HepG2 (cell line): ENCODE measurements at regions not wholly inside any gene's neighbourhood (a gene's known extent, or its start where the extent isn't known, plus 50 kb on each side); places are given as distances from the start of the nearest gene placed in this dataset.

Source experiments
- ATAC-seq: fragments of 200-7000 bp; cut with Tn5 transposase; 3 replicates; pipeline ENCODE4 v1.9.1; 2020; ENCODE audit warnings: mild to moderate bottlenecking, moderate library complexity
- BruUV-seq: library from RNA; stranded (reverse); fragments of 400-500 nt; replicated peaks from 2 replicates; lab custom pipeline; 2021; lab: Mats Ljungman, UMichigan
- CTCF ChIA-PET: fragments of 300-600 bp; formaldehyde crosslinking; extraction: SDS; loops from one replicate; lab custom pipeline; 2021; ENCODE audit warnings: low total read pairs, inconsistent platforms, low intra/inter-chr PET ratio; lab: Yijun Ruan, JAX
- POLR2A ChIA-PET: fragments of 350-600 bp; sonication (Branson Sonifier 250); formaldehyde crosslinking; loops from one replicate; lab custom pipeline; 2020; ENCODE audit warnings: antibody characterized with exemption, inconsistent platforms; lab: Yijun Ruan, JAX
- DNase-seq: peaks from one replicate; pipeline ENCODE4 v3.0.0-alpha.2; 2015; ENCODE audit warnings: low spot score
- FAIRE-seq: peaks from 3 replicates; lab custom pipeline; 2011; peaks lifted over from hg19 to GRCh38; lab: Jason Lieb, UNC
- H2AFZ ChIP-seq: one replicate; pipeline ENCODE4 v1.6.1; 2011; ENCODE audit warnings: low read length, inconsistent platforms
- H3K27ac ChIP-seq: fragments of 300-600 bp; 3 replicates; pipeline ENCODE4 v1.8.0; 2011; ENCODE audit warnings: mixed run types, mild to moderate bottlenecking, mixed read lengths, low read length, inconsistent platforms; ENCODE audit not compliant: insufficient read depth; ENCODE audit errors: extremely low read length
- H3K27me3 ChIP-seq, 2 experiments: fragments of 200-600 bp in 1 of 2; 2 replicates in 1 of 2; 3 replicates in 1 of 2; pipeline versions ENCODE4 v1.6.0 to v1.8.0; 2011; ENCODE audit warnings: low read length in 2 of 2, mild to moderate bottlenecking in 2 of 2, moderate library complexity in 2 of 2, inconsistent platforms in 1 of 2; ENCODE audit not compliant: insufficient read depth in 2 of 2, control insufficient read depth in 1 of 2
- H3K36me3 ChIP-seq, 2 experiments: fragments of 200-600 bp in 1 of 2; replicated peaks in 1 of 2; 2 replicates in 1 of 2; 3 replicates in 1 of 2; pipeline versions ENCODE4 v1.5.1 to v1.8.0; 2011; ENCODE audit warnings: low read length in 2 of 2, inconsistent platforms in 1 of 2; ENCODE audit not compliant: insufficient read depth in 2 of 2, control insufficient read depth in 1 of 2
- H3K4me1 ChIP-seq: 2 replicates; pipeline ENCODE4 v1.5.1; 2012; ENCODE audit warnings: low read length, inconsistent platforms; ENCODE audit not compliant: insufficient read depth
- H3K4me2 ChIP-seq: 2 replicates; pipeline ENCODE4 v1.6.0; 2011; ENCODE audit warnings: low read depth, low read length, inconsistent platforms
- H3K4me3 ChIP-seq, 3 experiments: fragments of 200-600 bp in 1 of 3; sonication (generic), shearing (Covaris generic) in 1 of 3; replicated peaks in 1 of 3; 2 replicates each; pipeline ENCODE4 v1.5.1; 2011 to 2016; ENCODE audit warnings: low read length in 3 of 3, inconsistent platforms in 2 of 3, low read depth in 2 of 3, mild to moderate bottlenecking in 2 of 3, control low read depth in 1 of 3, mixed read lengths in 1 of 3; ENCODE audit not compliant: insufficient read depth in 1 of 3
- H3K79me2 ChIP-seq: one replicate; pipeline ENCODE4 v1.6.1; 2011; ENCODE audit warnings: low read length, inconsistent platforms; ENCODE audit not compliant: insufficient read depth
- H3K9ac ChIP-seq: 2 replicates; pipeline ENCODE4 v1.6.0; 2011; ENCODE audit warnings: mild to moderate bottlenecking, low read depth, low read length, inconsistent platforms; ENCODE audit not compliant: insufficient read depth
- H3K9me3 ChIP-seq: 2 replicates; pipeline ENCODE4 v1.5.1; 2012; ENCODE audit warnings: mild to moderate bottlenecking, low read length
- H4K20me1 ChIP-seq: 2 replicates; pipeline ENCODE4 v1.6.0; 2011; ENCODE audit warnings: inconsistent platforms, mild to moderate bottlenecking, low read length, moderate library complexity; ENCODE audit not compliant: insufficient read depth
- GLI4 ChIP-seq: sonication (generic); formaldehyde crosslinking; IDR thresholded peaks from 2 replicates; pipeline ENCODE4 v1.5.1; 2020; ENCODE audit warnings: missing genetic modification reagents, mild to moderate bottlenecking, moderate library complexity, borderline replicate concordance
- JARID2 ChIP-seq: sonication (generic); formaldehyde crosslinking; IDR thresholded peaks from 2 replicates; pipeline ENCODE4 v1.8.1; 2023; ENCODE audit warnings: missing genetic modification reagents, inconsistent platforms; ENCODE audit not compliant: insufficient replicate concordance
- NBN ChIP-seq: fragments of 450-650 bp; conservative IDR thresholded peaks from 2 replicates; pipeline ENCODE4 v1.6.1; 2017
- PBX2 ChIP-seq: IDR thresholded peaks from 2 replicates; pipeline ENCODE4 v1.6.1; 2016; ENCODE audit warnings: control low read depth
- SKI ChIP-seq: fragments of 450-650 bp; IDR thresholded peaks from one replicate; pipeline ENCODE4 v1.6.1; 2018; ENCODE audit warnings: mild to moderate bottlenecking; ENCODE audit not compliant: partially characterized antibody
- SMAD9 ChIP-seq: sonication (generic); formaldehyde crosslinking; IDR thresholded peaks from 2 replicates; pipeline ENCODE4 v1.5.1; 2020; ENCODE audit warnings: mild to moderate bottlenecking, missing genetic modification reagents
- SMARCC2 ChIP-seq: fragments of 450-650 bp; IDR thresholded peaks from 2 replicates; pipeline ENCODE4 v1.6.1; 2017; ENCODE audit warnings: antibody characterized with exemption, mild to moderate bottlenecking
- SMC3 ChIP-seq: IDR thresholded peaks from 2 replicates; pipeline ENCODE4 v1.6.1; 2011; ENCODE audit warnings: low read length, improper control_type of control experiment
- SOX13 ChIP-seq, 3 experiments: fragments of 450-650 bp in 1 of 3; sonication (generic) in 1 of 3; formaldehyde crosslinking in 1 of 3; IDR thresholded peaks in 2 of 3; conservative IDR thresholded peaks in 1 of 3; 2 replicates each; pipeline versions ENCODE4 v1.5.0 to v1.6.1; 2016 to 2020; ENCODE audit warnings: antibody characterized with exemption in 1 of 3, mild to moderate bottlenecking in 1 of 3, missing compliant biosample characterization in 1 of 3, missing genetic modification reagents in 1 of 3, moderate library complexity in 1 of 3
- U2AF1 ChIP-seq: fragments of 200-400 bp; formaldehyde crosslinking; optimal IDR thresholded peaks from 2 replicates; pipeline ENCODE3; 2017; ENCODE audit warnings: mild to moderate bottlenecking, low read depth, low read length
- ZBTB20 ChIP-seq: sonication (generic); formaldehyde crosslinking; IDR thresholded peaks from 2 replicates; pipeline ENCODE4 v1.8.1; 2023; ENCODE audit warnings: missing genetic modification reagents, low read depth, mild to moderate bottlenecking, borderline replicate concordance
- ZNF276 ChIP-seq: sonication (generic); formaldehyde crosslinking; IDR thresholded peaks from 2 replicates; pipeline ENCODE4 v1.4.0; 2020; ENCODE audit warnings: mild to moderate bottlenecking, low read depth, missing genetic modification reagents
- WGBS: methylation state at CpG from one replicate; pipeline ENCODE4 v1.1.6; 2017; ENCODE audit warnings: low lambda C conversion rate; 5-methylcytosine and 5-hydroxymethylcytosine counted together
- in situ Hi-C: cut with HindIII; loops from 2 replicates; pipeline ENCODE4 v1.10.0; 2017; ENCODE audit warnings: low pct_unique_long_range_greater_than_20kb; ENCODE audit not compliant: extremely low pct_ligation_motif_present
- intact Hi-C: fragments of 100-400 bp; cut with micrococcal nuclease; formaldehyde crosslinking; loops from one replicate; pipeline ENCODE4 v1.10.0; 2022; ENCODE audit not compliant: unreplicated experiment

GRCh38 chr3:187939891-187940290 is 194.6 kb upstream of the BCL6 start:
- no peak overlapping the region for H2AFZ ChIP-seq
- H3K79me2 ChIP-seq: no peaks in the 10 kb centered on the region
- POLR2A ChIA-PET: no interaction called here
- H3K4me3 ChIP-seq: no peak overlapping the region
- no peaks in the 10 kb centered on the region for H3K27me3 ChIP-seq
- TF ChIP-seq GLI4 (no peak), NBN (no peak), SMC3 (no peak), SMAD9 (CRISPR knock-in tag) (no peak), ZBTB20 (CRISPR knock-in tag) (no peak), ZNF276 (CRISPR knock-in tag) (no peak), SOX13 (IDR thresholded peaks at IDR 0.05) (no peak), SOX13 (CRISPR knock-in tag; conservative IDR thresholded peaks at IDR 0.05 in 1 of 2, IDR thresholded peaks at IDR 0.05 in 1 of 2) (no peak), U2AF1 (no peak), SKI (no peak), PBX2 (CRISPR knock-in tag) (no peak), SMARCC2 (no peak), JARID2 (CRISPR knock-in tag) (no peak)
- TF ChIP-seq, all 625 proteins: peak for 0
- Histone ChIP-seq H3K9me3 (no peaks in the 10 kb centered on the region), H3K36me3 (no peaks in the 10 kb centered on the region), H4K20me1 (no peaks in the 10 kb centered on the region), H3K4me1 (peaks cover 51% of the 10 kb centered on the region), H3K27ac (no peak overlapping the region), H3K9ac (no peak overlapping the region), H3K4me2 (no peak overlapping the region)
- DNase-seq: no peak
- 83% methylated on average over 2 of the region's 2 CpGs for WGBS
- CTCF ChIA-PET: no interaction called here
- intact Hi-C loops: no loop called here
- no peak for ATAC-seq
- in situ Hi-C loops: no loop called here
- no peak for FAIRE-seq
- BruUV-seq: no TSS peak
